NCI-H2171 (cell line): ENCODE measurements at regions not wholly inside any gene's neighbourhood (a gene's known extent, or its start where the extent isn't known, plus 50 kb on each side); places are given as distances from the start of the nearest gene placed in this dataset.

Source experiments
- DNase-seq: peaks from one replicate; lab custom pipeline; 2025; lab: John Stamatoyannopoulos, UW

- no peak for DNase-seq
Observed at GRCh38 chr2:66691031-66691965, 256.4 kb downstream of the MEIS1 start.

- no peak for DNase-seq
Observed at GRCh38 chr2:66692521-66693054, 257.7 kb downstream of the MEIS1 start.

- no peak for DNase-seq
Observed at GRCh38 chr2:66693076-66693965, 258.4 kb downstream of the MEIS1 start.

GRCh38 chr2:66694087-66694860 is 259.3 kb downstream of the MEIS1 start:
- DNase-seq = no peak

- DNase-seq = no peak
Observed at GRCh38 chr2:66695226-66695735, 260.4 kb downstream of the MEIS1 start.

- DNase-seq = no peak
Observed at GRCh38 chr2:66696374-66696773, 261.4 kb downstream of the MEIS1 start.

- no peak for DNase-seq
Observed at GRCh38 chr2:66696886-66697285, 262.0 kb downstream of the MEIS1 start.

GRCh38 chr2:66697366-66697765 is 262.4 kb downstream of the MEIS1 start:
- DNase-seq = no peak

GRCh38 chr2:66698091-66698490 is 263.2 kb downstream of the MEIS1 start:
- DNase-seq = no peak

GRCh38 chr2:66698576-66699239 is 263.8 kb downstream of the MEIS1 start:
- DNase-seq = no peak

GRCh38 chr2:66699416-66699792 is 264.5 kb downstream of the MEIS1 start:
- no peak for DNase-seq

- no peak for DNase-seq
Observed at GRCh38 chr2:66699793-66700676, 265.1 kb downstream of the MEIS1 start.

- no peak for DNase-seq
Observed at GRCh38 chr2:66700677-66701066, 265.7 kb downstream of the MEIS1 start.

- no peak for DNase-seq
Observed at GRCh38 chr2:66701251-66701650, 266.3 kb downstream of the MEIS1 start.

- no peak for DNase-seq
Observed at GRCh38 chr2:66701656-66702055, 266.7 kb downstream of the MEIS1 start.

GRCh38 chr2:66702301-66702700 is 267.4 kb downstream of the MEIS1 start:
- DNase-seq = no peak

- no peak for DNase-seq
Observed at GRCh38 chr2:66704786-66705185, 269.9 kb downstream of the MEIS1 start.

- DNase-seq = no peak
Observed at GRCh38 chr2:66714610-66715009, 279.7 kb downstream of the MEIS1 start.

- DNase-seq = peak; percentile 11
Observed at GRCh38 chr2:66717218-66717905, 282.4 kb downstream of the MEIS1 start.
